ENCODE measurements at regions not wholly inside any gene's neighbourhood (a gene's known extent, or its start where the extent isn't known, plus 50 kb on each side); places are given as distances from the start of the nearest gene placed in this dataset.
A peak's percentile ranks its signal among the peaks of the same experiment; 100 is the strongest.

GRCh38 chr5:54671681-54672080 is 154.1 kb downstream of the SNX18 start:
- no peak for DNase-seq

- no peak for DNase-seq
These were observed 153.6 kb downstream of the SNX18 start for GRCh38 chr5:54671111-54671531.

GRCh38 chr5:54670281-54670680 is 152.7 kb downstream of the SNX18 start:
- DNase-seq = no peak

- DNase-seq = no peak
These were observed 152.3 kb downstream of the SNX18 start for GRCh38 chr5:54669845-54670244.

GRCh38 chr5:54669285-54669684 is 151.7 kb downstream of the SNX18 start:
- no peak for DNase-seq

- DNase-seq = no peak
These were observed 150.5 kb downstream of the SNX18 start for GRCh38 chr5:54668096-54668495.

GRCh38 chr5:54667136-54667535 is 149.6 kb downstream of the SNX18 start:
- DNase-seq = no peak

GRCh38 chr5:54663866-54664265 is 146.3 kb downstream of the SNX18 start:
- DNase-seq = no peak

- DNase-seq = no peak
These were observed 143.6 kb downstream of the SNX18 start for GRCh38 chr5:54661111-54661510.

GRCh38 chr5:54659700-54660131 is 142.2 kb downstream of the SNX18 start:
- no peak for DNase-seq

GRCh38 chr5:54658010-54658409 is 140.5 kb downstream of the SNX18 start:
- DNase-seq = no peak

- DNase-seq = no peak
These were observed 138.7 kb downstream of the SNX18 start for GRCh38 chr5:54656261-54656728.

GRCh38 chr5:54655761-54656160 is 138.2 kb downstream of the SNX18 start:
- DNase-seq = no peak

GRCh38 chr5:54655266-54655665 is 137.7 kb downstream of the SNX18 start:
- DNase-seq = no peak

- DNase-seq = no peak
These were observed 136.5 kb downstream of the SNX18 start for GRCh38 chr5:54653956-54654614.

- no peak for DNase-seq
These were observed 134.0 kb downstream of the SNX18 start for GRCh38 chr5:54651482-54652076.

GRCh38 chr5:54649041-54649504 is 131.5 kb downstream of the SNX18 start:
- no peak for DNase-seq

- DNase-seq = peak; percentile 64
These were observed 129.0 kb downstream of the SNX18 start for GRCh38 chr5:54646356-54647101.

- DNase-seq = no peak
These were observed 128.4 kb downstream of the SNX18 start for GRCh38 chr5:54645882-54646355.

- DNase-seq = no peak
These were observed 126.7 kb downstream of the SNX18 start for GRCh38 chr5:54644226-54644625.

- DNase-seq = no peak
These were observed 126.1 kb downstream of the SNX18 start for GRCh38 chr5:54643685-54644106.

GRCh38 chr5:54639621-54640020 is 122.1 kb downstream of the SNX18 start:
- DNase-seq = no peak

- DNase-seq = no peak
These were observed 120.5 kb downstream of the SNX18 start for GRCh38 chr5:54638106-54638505.

- DNase-seq = no peak
These were observed 120.1 kb downstream of the SNX18 start for GRCh38 chr5:54637654-54638053.

Measured in stimulated activated CD4-positive, alpha-beta T cell treated with anti-CD3 and anti-CD28 coated beads, Interleukin-4, amount 100 ng/mL, for 24 hours (primary cell).